NCI-H446 treated with DMSO at 0.1 percent for 48 hours (cell line): ENCODE measurements at regions not wholly inside any gene's neighbourhood (a gene's known extent, or its start where the extent isn't known, plus 50 kb on each side); places are given as distances from the start of the nearest gene placed in this dataset.

Source experiments
- DNase-seq: peaks from one replicate; lab custom pipeline; 2025; lab: John Stamatoyannopoulos, UW

- no peak for DNase-seq
Observed at GRCh38 chr2:37471994-37472393, 127.6 kb downstream of the QPCT start.

GRCh38 chr2:37472959-37473358, 128.5 kb downstream of the QPCT start:
- DNase-seq: peak; percentile 77

- DNase-seq: no peak
Observed at GRCh38 chr2:37476411-37476810, 132.0 kb downstream of the QPCT start.

- DNase-seq: no peak
Observed at GRCh38 chr2:37477921-37478320, 133.5 kb downstream of the QPCT start.

GRCh38 chr2:37481244-37481643, 136.8 kb downstream of the QPCT start:
- no peak for DNase-seq

GRCh38 chr2:37489041-37489456, 144.6 kb downstream of the QPCT start:
- no peak for DNase-seq

GRCh38 chr2:37489536-37489935, 145.1 kb downstream of the QPCT start:
- no peak for DNase-seq

- no peak for DNase-seq
Observed at GRCh38 chr2:37493425-37493824, 149.0 kb downstream of the QPCT start.

GRCh38 chr2:37499113-37499512, 154.7 kb downstream of the QPCT start:
- no peak for DNase-seq

GRCh38 chr2:37500031-37500430, 155.6 kb downstream of the QPCT start:
- DNase-seq: no peak

- no peak for DNase-seq
Observed at GRCh38 chr2:37501113-37501512, 156.7 kb downstream of the QPCT start.

GRCh38 chr2:37506407-37507050, 162.1 kb downstream of the QPCT start:
- DNase-seq: no peak

GRCh38 chr2:37507051-37507410, 162.6 kb downstream of the QPCT start:
- no peak for DNase-seq

GRCh38 chr2:37507703-37508102, 163.3 kb downstream of the QPCT start:
- no peak for DNase-seq

GRCh38 chr2:37512971-37513370, 158.5 kb downstream of the CDC42EP3 start:
- DNase-seq: no peak

- peak; percentile 99 for DNase-seq
Observed at GRCh38 chr2:37523814-37524362, 147.6 kb downstream of the CDC42EP3 start.

GRCh38 chr2:37526323-37526722, 145.1 kb downstream of the CDC42EP3 start:
- DNase-seq: no peak

GRCh38 chr2:37526856-37527255, 144.6 kb downstream of the CDC42EP3 start:
- no peak for DNase-seq

GRCh38 chr2:37527361-37527760, 144.1 kb downstream of the CDC42EP3 start:
- DNase-seq: no peak

- DNase-seq: no peak
Observed at GRCh38 chr2:37529830-37530415, 141.5 kb downstream of the CDC42EP3 start.

- no peak for DNase-seq
Observed at GRCh38 chr2:37532503-37532902, 138.9 kb downstream of the CDC42EP3 start.

- DNase-seq: no peak
Observed at GRCh38 chr2:37537316-37537715, 134.1 kb downstream of the CDC42EP3 start.

GRCh38 chr2:37541516-37541915, 129.9 kb downstream of the CDC42EP3 start:
- DNase-seq: peak; percentile 8
